ENCODE measurements at regions not wholly inside any gene's neighbourhood (a gene's known extent, or its start where the extent isn't known, plus 50 kb on each side); places are given as distances from the start of the nearest gene placed in this dataset.

GRCh38 chr4:189267312-189267965 is 673.2 kb upstream of the FRG1 start:
- no peaks in the 10 kb centered on the region for H3K36me3 ChIP-seq (replicated peaks; ENCODE audit: low read depth, low read length)
- H3K9ac ChIP-seq (ENCODE audit: low read length): no peak overlapping the region
- TF ChIP-seq CTCF (IDR thresholded peaks at IDR 0.05; ENCODE audit: low read depth, low read length) (no peak), EZH2phosphoT487 (IDR thresholded peaks at IDR 0.05; ENCODE audit: low read depth) (no peak)

GRCh38 chr4:189278597-189279165 is 662.0 kb upstream of the FRG1 start:
- Histone ChIP-seq H3K27me3 (ENCODE audit: low read depth, low read length) (no peaks in the 10 kb centered on the region), H3K4me2 (ENCODE audit: low read length) (no peak overlapping the region), H3K79me2 (ENCODE audit: low read length) (no peaks in the 10 kb centered on the region), H3K27ac (ENCODE audit: low read length) (no peak overlapping the region), H3K36me3 (replicated peaks; ENCODE audit: low read depth, low read length) (no peaks in the 10 kb centered on the region), H3K4me1 (ENCODE audit: low read length) (no peaks in the 10 kb centered on the region), H4K20me1 (ENCODE audit: insufficient read depth, low read length) (no peaks in the 10 kb centered on the region), H3K4me3 (ENCODE audit: low read length) (no peak overlapping the region), H3K9me3 (ENCODE audit: insufficient read depth, low read length) (no peaks in the 10 kb centered on the region), H2AFZ (ENCODE audit: low read depth, low read length) (no peak overlapping the region), H3K9ac (ENCODE audit: low read length) (no peak overlapping the region)
- TF ChIP-seq CTCF (IDR thresholded peaks at IDR 0.05; ENCODE audit: low read depth, low read length) (no peak), EZH2phosphoT487 (IDR thresholded peaks at IDR 0.05; ENCODE audit: low read depth) (no peak)

More at GRCh38 chr4:189267312-189267965, 673.2 kb upstream of the FRG1 start:
- Histone ChIP-seq H3K27me3 (ENCODE audit: low read depth, low read length) (no peaks in the 10 kb centered on the region), H3K27ac (ENCODE audit: low read length) (no peak overlapping the region), H3K9me3 (ENCODE audit: insufficient read depth, low read length) (no peaks in the 10 kb centered on the region), H4K20me1 (ENCODE audit: insufficient read depth, low read length) (no peaks in the 10 kb centered on the region), H2AFZ (ENCODE audit: low read depth, low read length) (no peak overlapping the region), H3K79me2 (ENCODE audit: low read length) (no peaks in the 10 kb centered on the region), H3K4me1 (ENCODE audit: low read length) (no peaks in the 10 kb centered on the region), H3K4me3 (ENCODE audit: low read length) (no peak overlapping the region), H3K4me2 (ENCODE audit: low read length) (no peak overlapping the region)

- Histone ChIP-seq H3K4me1 (ENCODE audit: low read length) (no peaks in the 10 kb centered on the region), H4K20me1 (ENCODE audit: insufficient read depth, low read length) (no peaks in the 10 kb centered on the region), H3K27me3 (ENCODE audit: low read depth, low read length) (no peaks in the 10 kb centered on the region), H3K9me3 (ENCODE audit: insufficient read depth, low read length) (no peaks in the 10 kb centered on the region), H3K9ac (ENCODE audit: low read length) (no peak overlapping the region), H3K4me3 (ENCODE audit: low read length) (no peak overlapping the region), H2AFZ (ENCODE audit: low read depth, low read length) (no peak overlapping the region), H3K27ac (ENCODE audit: low read length) (no peak overlapping the region), H3K79me2 (ENCODE audit: low read length) (no peaks in the 10 kb centered on the region), H3K36me3 (replicated peaks; ENCODE audit: low read depth, low read length) (no peaks in the 10 kb centered on the region), H3K4me2 (ENCODE audit: low read length) (no peak overlapping the region)
- no peak for TF ChIP-seq CTCF (IDR thresholded peaks at IDR 0.05; ENCODE audit: low read depth, low read length)
- no peak for TF ChIP-seq EZH2phosphoT487 (IDR thresholded peaks at IDR 0.05; ENCODE audit: low read depth)
These were observed 661.5 kb upstream of the FRG1 start for GRCh38 chr4:189279188-189279587.

GRCh38 chr4:189285377-189285776 is 655.3 kb upstream of the FRG1 start:
- no peaks in the 10 kb centered on the region for H3K4me1 ChIP-seq (ENCODE audit: low read length)
- H3K27me3 ChIP-seq (ENCODE audit: low read depth, low read length): no peaks in the 10 kb centered on the region
- H2AFZ ChIP-seq (ENCODE audit: low read depth, low read length): no peak overlapping the region
- no peak overlapping the region for H3K9ac ChIP-seq (ENCODE audit: low read length)
- H3K4me2 ChIP-seq (ENCODE audit: low read length): no peak overlapping the region
- no peaks in the 10 kb centered on the region for H4K20me1 ChIP-seq (ENCODE audit: insufficient read depth, low read length)
- H3K36me3 ChIP-seq (replicated peaks; ENCODE audit: low read depth, low read length): no peaks in the 10 kb centered on the region
- H3K79me2 ChIP-seq (ENCODE audit: low read length): no peaks in the 10 kb centered on the region
- H3K4me3 ChIP-seq (ENCODE audit: low read length): no peak overlapping the region
- TF ChIP-seq EZH2phosphoT487 (IDR thresholded peaks at IDR 0.05; ENCODE audit: low read depth): no peak
- no peak overlapping the region for H3K27ac ChIP-seq (ENCODE audit: low read length)
- H3K9me3 ChIP-seq (ENCODE audit: insufficient read depth, low read length): no peaks in the 10 kb centered on the region
